Mammary epithelial cell (primary cell): ENCODE measurements at regions not wholly inside any gene's neighbourhood (a gene's known extent, or its start where the extent isn't known, plus 50 kb on each side); places are given as distances from the start of the nearest gene placed in this dataset.

Experiments used
- EZH2 ChIP-seq: IDR thresholded peaks from 2 replicates; pipeline ENCODE4 v1.6.1; 2012; ENCODE audit warnings: low read length, inconsistent platforms, borderline replicate concordance
- TF ChIP-seq, protein P1 (sequence below), 2 donors: IDR thresholded peaks in 1 of 2; conservative IDR thresholded peaks in 1 of 2; 2 replicates each; pipeline ENCODE4 v1.5.1; 2011 to 2012; ENCODE audit warnings: inconsistent platforms in 2 of 2, low read length in 2 of 2, mild to moderate bottlenecking in 2 of 2, control low read depth in 1 of 2, low read depth in 1 of 2; ENCODE audit not compliant: insufficient read depth in 1 of 2; ENCODE audit errors: extremely low read depth in 1 of 2

DNA sequence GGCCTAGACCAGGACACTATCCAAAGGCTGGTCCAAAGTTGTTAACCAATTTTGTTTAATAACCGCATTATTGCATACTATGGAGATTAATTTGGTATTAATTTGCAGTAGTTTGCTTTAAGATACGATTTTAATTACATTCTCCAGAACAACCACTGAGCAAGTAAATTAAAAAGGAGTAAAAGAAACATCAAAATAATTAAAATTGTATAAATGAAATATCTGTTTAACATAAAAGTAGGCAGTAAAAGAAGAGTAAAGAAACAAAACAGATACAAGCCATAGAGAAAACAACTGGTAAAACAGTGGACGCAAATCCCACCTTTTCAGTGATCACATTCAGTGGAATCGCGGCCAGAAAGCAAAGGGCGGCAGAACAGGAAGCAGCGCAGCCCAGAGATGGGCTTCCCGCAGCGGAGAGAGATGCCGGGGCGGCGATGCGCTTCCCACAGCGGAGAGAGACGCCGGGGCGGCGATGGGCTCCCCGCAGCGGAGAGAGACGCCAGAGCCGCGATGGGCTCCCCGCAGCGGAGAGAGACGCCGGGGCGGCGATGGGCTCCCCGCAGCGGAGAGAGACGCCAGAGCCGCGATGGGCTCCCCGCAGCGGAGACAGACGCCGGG, 176.8 kb downstream of the RTP5 start:
- TF ChIP-seq, protein P1, sequence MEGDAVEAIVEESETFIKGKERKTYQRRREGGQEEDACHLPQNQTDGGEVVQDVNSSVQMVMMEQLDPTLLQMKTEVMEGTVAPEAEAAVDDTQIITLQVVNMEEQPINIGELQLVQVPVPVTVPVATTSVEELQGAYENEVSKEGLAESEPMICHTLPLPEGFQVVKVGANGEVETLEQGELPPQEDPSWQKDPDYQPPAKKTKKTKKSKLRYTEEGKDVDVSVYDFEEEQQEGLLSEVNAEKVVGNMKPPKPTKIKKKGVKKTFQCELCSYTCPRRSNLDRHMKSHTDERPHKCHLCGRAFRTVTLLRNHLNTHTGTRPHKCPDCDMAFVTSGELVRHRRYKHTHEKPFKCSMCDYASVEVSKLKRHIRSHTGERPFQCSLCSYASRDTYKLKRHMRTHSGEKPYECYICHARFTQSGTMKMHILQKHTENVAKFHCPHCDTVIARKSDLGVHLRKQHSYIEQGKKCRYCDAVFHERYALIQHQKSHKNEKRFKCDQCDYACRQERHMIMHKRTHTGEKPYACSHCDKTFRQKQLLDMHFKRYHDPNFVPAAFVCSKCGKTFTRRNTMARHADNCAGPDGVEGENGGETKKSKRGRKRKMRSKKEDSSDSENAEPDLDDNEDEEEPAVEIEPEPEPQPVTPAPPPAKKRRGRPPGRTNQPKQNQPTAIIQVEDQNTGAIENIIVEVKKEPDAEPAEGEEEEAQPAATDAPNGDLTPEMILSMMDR (conservative IDR thresholded peaks at IDR 0.05 in 1 of 2, IDR thresholded peaks at IDR 0.05 in 1 of 2; ENCODE audit: extremely low read depth in 1 of 2, insufficient read depth in 1 of 2, low read depth in 1 of 2, low read length in 2 of 2), result no peak
- TF ChIP-seq EZH2, result no peak
